GM21723 (cell line): ENCODE measurements at regions not wholly inside any gene's neighbourhood (a gene's known extent, or its start where the extent isn't known, plus 50 kb on each side); places are given as distances from the start of the nearest gene placed in this dataset.

Experiments used
- ATAC-seq: cut with Tn5 transposase; IDR thresholded peaks from one replicate; pipeline ENCODE4 v1.9.1; 2021; ENCODE audit warnings: mild to moderate bottlenecking, moderate library complexity; ENCODE audit not compliant: unreplicated experiment

GRCh38 chr6:106035655-106036054 is 50.5 kb upstream of the PRDM1 start:
- ATAC-seq: no peak

- ATAC-seq: no peak
Measured at GRCh38 chr6:106033806-106034205, 52.3 kb upstream of the PRDM1 start.

- no peak for ATAC-seq
Measured at GRCh38 chr6:106027758-106028157, 58.4 kb upstream of the PRDM1 start.

- ATAC-seq: no peak
Measured at GRCh38 chr6:106026748-106027715, 59.1 kb upstream of the PRDM1 start.

- ATAC-seq: no peak
Measured at GRCh38 chr6:106025655-106026054, 60.5 kb upstream of the PRDM1 start.

- no peak for ATAC-seq
Measured at GRCh38 chr6:106022801-106023200, 63.3 kb upstream of the PRDM1 start.

- ATAC-seq: no peak
Measured at GRCh38 chr6:106017454-106017853, 68.7 kb upstream of the PRDM1 start.

- no peak for ATAC-seq
Measured at GRCh38 chr6:106014955-106015354, 71.2 kb upstream of the PRDM1 start.

- ATAC-seq: no peak
Measured at GRCh38 chr6:106011476-106011875, 74.7 kb upstream of the PRDM1 start.

DNA sequence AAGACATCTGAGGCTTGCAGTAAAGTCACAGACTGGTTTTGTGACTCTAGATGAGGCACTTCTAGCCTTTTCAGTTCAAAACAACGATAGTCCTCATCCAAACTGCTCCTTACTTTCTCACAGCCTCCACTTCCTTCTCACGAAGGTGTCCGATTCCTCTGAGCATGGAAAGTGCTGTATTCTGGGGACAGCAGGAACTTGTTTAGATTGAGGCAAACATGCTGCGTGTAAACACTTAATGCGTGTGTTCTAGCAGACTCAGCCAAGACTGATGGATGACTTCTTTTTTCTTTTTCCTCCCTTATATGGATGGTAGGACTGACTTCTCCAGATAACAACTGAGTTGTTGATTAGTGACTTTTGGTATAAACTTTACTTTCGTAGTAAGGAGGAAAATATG is 80.2 kb upstream of the PRDM1 start:
- ATAC-seq: no peak

DNA sequence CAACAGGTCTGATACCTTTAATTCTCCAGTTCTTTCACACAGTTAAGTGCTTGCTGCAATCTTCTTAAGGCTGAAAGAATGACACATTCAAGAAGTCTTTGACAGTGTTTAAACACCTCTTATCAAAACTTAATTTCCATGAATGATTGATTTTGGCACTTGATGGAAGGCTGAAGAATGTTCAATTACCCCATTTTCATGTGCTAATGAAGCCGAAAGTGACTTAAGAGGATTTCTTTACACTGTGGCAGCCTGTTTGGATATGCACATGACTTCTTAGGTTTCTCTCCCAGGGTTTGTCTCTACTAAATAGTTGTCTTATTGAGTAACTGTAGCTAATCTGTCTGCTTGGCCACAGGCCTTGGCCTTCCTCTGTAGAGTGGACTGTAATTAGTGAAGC is 81.1 kb upstream of the PRDM1 start:
- ATAC-seq: no peak

DNA sequence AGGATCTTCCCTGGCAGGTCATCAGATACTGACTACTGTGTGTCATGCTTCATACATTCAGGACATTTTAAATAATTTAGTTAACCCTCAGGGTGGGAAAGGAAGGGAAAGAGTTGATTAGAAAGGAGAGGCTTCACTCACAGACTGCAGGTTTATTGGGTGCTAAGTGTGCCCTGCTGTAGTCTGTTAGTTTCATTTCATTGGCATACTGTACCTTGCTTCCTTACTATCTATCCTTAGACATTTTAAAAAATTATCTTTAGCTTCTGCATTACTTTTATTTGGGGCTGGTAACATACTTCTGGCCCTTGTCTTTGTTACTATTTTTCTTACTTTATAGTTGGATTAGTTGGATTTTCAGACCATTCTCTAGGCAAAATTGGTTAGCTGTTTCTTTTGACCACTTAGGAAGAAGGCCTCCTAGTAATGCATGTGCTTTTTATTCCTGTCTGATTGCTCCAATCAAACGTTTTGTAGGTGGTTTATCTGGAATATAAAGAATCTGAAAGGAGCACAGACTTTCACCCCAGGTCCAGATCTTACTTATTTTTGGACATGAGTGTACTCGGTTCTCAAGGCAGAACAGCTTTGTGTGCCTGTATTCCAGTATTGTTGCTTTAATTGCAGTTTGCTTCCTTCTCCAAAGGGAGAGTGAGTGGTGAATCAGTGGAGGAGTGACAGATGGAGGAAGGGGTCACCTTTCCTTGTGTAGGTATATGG is 82.7 kb upstream of the PRDM1 start:
- ATAC-seq: no peak

GRCh38 chr6:106002005-106002404 is 84.1 kb upstream of the PRDM1 start:
- ATAC-seq: no peak

DNA sequence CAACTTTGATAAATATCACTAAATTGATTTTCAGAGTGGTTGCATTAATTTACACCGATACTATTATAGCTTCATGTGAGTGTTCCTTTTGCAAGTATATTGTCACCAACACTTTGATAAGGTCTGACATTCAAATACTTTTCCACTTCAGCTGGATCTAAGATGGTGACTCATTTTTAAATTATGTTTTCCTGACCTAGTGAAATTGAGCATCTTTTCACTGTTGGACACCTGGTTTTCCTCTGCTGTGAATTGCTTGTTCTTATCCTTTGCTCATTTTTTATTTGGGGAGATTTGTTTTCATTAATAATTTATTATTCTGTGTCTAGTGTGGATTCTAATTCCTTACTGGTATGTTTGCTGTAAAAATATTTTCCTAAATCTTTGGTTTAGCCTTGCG is 85.2 kb upstream of the PRDM1 start:
- no peak for ATAC-seq

- ATAC-seq: no peak
Measured at GRCh38 chr6:105997482-105997881, 88.7 kb upstream of the PRDM1 start.

GRCh38 chr6:105995391-105995865 is 90.7 kb upstream of the PRDM1 start:
- ATAC-seq: no peak

GRCh38 chr6:105994591-105995390 is 91.3 kb upstream of the PRDM1 start:
- no peak for ATAC-seq

- no peak for ATAC-seq
Measured at GRCh38 chr6:105994118-105994590, 92.0 kb upstream of the PRDM1 start.

- no peak for ATAC-seq
Measured at GRCh38 chr6:105993341-105994117, 92.6 kb upstream of the PRDM1 start.

DNA sequence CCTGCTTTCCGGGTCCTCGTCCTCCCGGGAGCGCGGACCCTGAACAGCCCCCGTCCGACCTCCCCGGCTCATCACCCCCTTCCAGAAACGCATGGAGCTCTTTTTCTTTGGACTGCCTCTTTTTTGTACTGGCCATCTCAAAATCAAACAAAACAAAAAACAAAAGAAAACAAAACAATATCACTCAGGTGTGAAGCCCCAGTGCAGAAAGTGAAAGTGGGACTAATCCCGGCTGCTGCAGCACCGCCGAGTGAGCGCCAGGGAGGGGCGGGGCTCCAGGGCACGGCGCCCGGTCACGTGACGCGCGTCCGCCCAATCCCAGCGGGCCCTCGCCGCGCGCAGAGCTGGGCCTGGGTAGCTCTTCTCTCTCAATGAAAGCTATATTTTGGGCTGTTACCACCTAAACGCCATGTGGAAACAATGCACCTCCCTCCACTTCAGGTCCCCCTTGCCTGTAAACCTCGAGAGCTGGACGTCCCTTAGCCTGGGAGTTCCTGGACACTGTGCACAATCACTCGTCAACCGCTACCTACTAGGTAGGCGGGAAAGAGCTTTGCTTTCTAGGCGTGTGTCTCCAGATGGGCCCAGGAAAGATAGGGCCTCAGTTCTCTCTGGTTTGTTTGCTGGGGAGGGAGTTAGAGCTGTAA is 93.7 kb upstream of the PRDM1 start:
- ATAC-seq: peak; percentile 79
